ENCODE measurements at regions not wholly inside any gene's neighbourhood (a gene's known extent, or its start where the extent isn't known, plus 50 kb on each side); places are given as distances from the start of the nearest gene placed in this dataset.

DNA sequence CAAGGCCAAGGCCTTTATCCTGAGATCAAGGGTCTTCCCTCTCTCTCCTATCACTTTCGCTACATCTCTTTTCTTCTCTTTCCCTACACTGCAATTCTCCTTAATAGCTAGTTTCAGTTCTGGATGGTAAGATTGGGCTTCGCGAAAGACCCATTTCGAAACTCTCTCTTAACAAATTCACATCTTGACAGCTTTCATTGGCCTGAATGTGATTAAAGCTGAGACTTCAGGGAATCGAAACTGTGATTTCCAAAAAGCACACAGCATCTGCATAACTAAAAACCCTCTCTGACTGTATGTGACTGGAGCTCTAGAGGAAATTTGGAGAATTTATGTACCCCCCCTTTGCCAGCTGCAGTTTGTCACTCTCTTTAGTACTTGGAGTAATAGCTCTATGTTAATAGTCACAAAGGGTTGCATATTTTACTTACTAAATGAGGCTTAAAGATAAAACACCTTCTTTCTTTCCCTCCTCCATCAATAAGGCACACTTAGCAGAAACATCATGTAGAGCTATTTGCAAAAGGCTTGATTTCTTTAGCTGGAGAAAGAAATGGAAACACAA is 105.3 kb upstream of the FAM20A start:
- H3K27ac ChIP-seq, result no peak overlapping the region
- TF ChIP-seq, protein P1, sequence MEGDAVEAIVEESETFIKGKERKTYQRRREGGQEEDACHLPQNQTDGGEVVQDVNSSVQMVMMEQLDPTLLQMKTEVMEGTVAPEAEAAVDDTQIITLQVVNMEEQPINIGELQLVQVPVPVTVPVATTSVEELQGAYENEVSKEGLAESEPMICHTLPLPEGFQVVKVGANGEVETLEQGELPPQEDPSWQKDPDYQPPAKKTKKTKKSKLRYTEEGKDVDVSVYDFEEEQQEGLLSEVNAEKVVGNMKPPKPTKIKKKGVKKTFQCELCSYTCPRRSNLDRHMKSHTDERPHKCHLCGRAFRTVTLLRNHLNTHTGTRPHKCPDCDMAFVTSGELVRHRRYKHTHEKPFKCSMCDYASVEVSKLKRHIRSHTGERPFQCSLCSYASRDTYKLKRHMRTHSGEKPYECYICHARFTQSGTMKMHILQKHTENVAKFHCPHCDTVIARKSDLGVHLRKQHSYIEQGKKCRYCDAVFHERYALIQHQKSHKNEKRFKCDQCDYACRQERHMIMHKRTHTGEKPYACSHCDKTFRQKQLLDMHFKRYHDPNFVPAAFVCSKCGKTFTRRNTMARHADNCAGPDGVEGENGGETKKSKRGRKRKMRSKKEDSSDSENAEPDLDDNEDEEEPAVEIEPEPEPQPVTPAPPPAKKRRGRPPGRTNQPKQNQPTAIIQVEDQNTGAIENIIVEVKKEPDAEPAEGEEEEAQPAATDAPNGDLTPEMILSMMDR (conservative IDR thresholded peaks at IDR 0.05), result no peak

DNA sequence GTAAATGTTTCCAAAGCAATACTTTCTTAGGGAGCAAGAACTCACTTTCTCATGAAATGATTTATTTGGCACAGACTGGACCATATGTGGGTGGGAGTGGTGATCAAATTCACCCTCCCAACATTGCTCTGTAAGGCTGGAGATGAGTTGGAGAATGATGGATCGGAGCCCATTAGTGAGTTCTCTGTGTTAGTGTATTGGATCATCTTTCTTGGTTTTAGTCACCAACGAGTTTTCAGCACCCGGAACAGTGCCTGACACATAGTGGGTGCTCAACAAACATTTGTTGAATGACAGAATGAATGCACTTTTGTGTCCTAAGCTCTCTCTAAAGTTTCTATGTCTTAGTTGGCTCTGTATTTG is 104.5 kb upstream of the FAM20A start:
- H3K27ac ChIP-seq, result no peak overlapping the region
- TF ChIP-seq, protein P1 (conservative IDR thresholded peaks at IDR 0.05), result no peak

DNA sequence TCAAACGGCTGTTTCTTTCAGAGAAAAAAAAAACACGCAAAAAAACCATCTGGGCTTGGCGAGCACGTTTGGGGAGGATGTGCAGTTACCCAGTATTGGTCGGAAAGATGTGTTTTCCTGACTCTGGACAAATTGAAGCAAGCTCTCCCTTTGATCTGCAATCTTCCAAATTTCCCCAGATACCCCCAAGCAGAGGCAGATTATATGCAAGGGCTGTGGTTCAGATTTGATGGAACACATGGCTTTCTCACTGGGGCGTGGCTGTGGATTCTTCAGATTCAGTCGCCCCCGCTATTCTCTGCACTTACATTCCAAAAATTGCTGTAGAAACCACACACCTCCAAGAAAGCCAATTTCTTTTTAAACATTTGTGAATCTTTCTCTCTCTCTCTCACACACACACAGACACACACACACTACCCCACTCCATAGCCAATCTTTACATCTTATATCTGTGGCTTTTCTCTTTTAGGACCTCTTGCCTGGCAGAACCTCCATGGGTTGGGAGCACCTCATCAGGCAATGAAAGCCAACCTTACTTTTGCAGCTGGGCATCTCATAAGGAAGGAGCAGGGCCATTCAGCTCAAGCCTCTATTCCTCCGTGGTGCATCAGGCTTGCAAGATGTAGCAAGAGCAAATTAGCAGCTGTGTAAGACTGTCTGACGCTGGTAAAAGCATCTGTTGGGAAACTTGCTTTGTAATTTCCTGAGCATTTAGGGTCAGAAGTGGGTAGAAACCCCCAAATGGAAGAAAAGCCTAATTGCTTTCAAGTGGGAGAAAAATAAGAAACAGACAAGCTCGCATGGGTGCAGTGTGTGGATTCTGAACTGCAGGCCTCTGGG is 103.9 kb upstream of the FAM20A start:
- no peak overlapping the region for H3K27ac ChIP-seq
- TF ChIP-seq, protein P1 (conservative IDR thresholded peaks at IDR 0.05), result no peak

DNA sequence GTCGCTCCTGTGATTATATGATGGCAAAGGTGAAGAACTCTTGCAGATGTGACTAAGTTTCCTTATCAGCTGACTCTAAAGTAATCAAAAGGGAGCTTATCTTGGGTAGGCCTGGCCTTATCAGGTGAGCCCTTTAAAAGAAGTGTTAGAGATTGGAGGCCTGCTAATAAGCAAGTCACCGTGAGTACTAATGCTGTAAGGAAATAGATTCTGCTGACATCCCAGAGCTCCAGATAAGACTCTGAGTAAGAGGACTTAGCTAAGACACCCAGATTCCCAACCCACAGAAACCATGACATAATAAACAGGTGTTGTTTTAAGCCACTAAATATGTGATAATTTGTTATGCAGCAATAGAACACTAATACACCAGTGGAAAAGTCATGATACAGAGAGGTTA is 99.9 kb upstream of the FAM20A start:
- H3K27ac ChIP-seq, result no peak overlapping the region
- TF ChIP-seq, protein P1 (conservative IDR thresholded peaks at IDR 0.05), result no peak

DNA sequence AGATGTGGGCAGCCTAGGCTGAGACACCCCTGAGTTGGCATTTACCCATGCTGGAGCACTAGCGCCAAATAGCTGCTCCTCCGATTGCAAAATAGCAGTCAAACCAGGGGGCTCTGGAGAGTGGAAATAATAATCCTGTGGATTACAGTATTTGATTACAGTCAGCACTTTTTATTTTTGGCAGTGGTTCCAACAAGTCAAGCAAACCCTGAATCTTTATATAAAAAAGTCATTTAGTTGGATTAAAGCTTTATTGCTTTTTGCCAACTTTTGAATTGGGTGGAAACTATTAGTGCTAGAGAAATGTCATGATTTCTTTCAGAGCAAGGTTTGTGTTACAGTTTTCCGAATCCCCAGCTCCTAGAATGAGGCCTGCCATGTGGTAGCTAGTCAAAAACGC is 99.3 kb upstream of the FAM20A start:
- TF ChIP-seq, protein P1 (conservative IDR thresholded peaks at IDR 0.05), result no peak
- no peak overlapping the region for H3K27ac ChIP-seq

DNA sequence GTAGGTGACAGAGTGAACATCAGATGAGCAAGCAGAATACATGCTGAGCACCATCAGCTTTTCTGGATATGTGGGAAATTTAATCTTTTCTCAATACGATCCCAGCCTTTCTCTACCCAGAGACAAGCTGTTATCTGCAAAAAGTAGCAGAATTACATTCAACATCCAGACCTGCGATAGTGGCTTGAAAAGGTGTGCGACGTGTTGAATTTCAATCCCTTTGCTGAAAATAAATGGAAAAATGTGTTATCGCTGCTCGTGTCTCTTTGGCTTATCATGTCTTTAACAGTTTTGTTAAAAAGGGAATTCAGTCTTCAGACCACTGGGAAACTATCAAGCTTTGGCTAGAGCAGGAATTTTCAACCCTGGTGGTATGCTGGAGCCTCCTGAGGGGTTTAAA is 98.8 kb upstream of the FAM20A start:
- no peak overlapping the region for H3K27ac ChIP-seq
- TF ChIP-seq, protein P1 (conservative IDR thresholded peaks at IDR 0.05), result no peak

DNA sequence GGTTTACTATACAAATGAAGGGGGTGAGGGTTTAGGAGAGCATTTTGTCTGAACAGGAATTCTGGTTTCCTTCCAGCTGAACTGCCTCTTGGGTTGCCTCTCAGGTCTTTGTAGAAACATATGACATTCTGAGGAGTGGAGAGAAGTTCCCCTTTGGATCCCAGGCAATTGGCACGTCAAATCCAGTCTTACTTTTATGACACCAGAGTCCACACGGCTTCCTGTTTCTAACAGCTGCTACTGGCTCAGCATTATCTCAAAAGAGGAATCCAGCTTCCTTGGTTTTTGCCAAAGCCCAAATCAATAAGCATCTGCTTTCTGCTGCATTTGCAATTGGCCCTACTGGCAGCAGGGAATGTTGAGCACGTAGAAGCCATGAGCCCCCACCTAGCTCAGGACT is 97.6 kb upstream of the FAM20A start:
- TF ChIP-seq, protein P1 (conservative IDR thresholded peaks at IDR 0.05), result no peak
- no peak overlapping the region for H3K27ac ChIP-seq
